ENCODE measurements at regions not wholly inside any gene's neighbourhood (a gene's known extent, or its start where the extent isn't known, plus 50 kb on each side); places are given as distances from the start of the nearest gene placed in this dataset.

DNA sequence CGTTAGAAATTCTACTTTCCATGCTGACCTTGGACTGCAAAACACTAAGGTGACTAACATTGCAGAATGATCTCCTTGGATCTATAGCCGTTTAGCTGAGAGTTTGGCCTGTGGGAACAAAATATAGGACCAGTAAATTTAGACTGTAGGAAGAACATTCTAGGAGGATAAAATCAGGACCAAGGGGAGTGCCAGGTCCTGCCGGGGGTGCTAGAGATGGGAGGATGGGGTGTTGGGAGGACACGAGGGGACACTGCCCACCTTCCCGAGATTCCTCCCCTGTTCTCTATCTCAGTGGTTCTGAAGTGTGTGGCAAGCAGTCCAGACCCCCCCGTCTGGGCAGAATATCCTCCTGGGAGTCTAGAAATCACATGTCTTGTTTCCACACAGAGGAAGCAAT is 445.2 kb downstream of the ZSWIM6 start:
- no peak for TF ChIP-seq POLR2A (IDR thresholded peaks at IDR 0.05)
- TF ChIP-seq, protein P1, sequence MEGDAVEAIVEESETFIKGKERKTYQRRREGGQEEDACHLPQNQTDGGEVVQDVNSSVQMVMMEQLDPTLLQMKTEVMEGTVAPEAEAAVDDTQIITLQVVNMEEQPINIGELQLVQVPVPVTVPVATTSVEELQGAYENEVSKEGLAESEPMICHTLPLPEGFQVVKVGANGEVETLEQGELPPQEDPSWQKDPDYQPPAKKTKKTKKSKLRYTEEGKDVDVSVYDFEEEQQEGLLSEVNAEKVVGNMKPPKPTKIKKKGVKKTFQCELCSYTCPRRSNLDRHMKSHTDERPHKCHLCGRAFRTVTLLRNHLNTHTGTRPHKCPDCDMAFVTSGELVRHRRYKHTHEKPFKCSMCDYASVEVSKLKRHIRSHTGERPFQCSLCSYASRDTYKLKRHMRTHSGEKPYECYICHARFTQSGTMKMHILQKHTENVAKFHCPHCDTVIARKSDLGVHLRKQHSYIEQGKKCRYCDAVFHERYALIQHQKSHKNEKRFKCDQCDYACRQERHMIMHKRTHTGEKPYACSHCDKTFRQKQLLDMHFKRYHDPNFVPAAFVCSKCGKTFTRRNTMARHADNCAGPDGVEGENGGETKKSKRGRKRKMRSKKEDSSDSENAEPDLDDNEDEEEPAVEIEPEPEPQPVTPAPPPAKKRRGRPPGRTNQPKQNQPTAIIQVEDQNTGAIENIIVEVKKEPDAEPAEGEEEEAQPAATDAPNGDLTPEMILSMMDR (IDR thresholded peaks at IDR 0.05), result no peak

Data from testis (tissue), 2 donors.